Esophagus muscularis mucosa (tissue), 4 donors: ENCODE measurements at regions not wholly inside any gene's neighbourhood (a gene's known extent, or its start where the extent isn't known, plus 50 kb on each side); places are given as distances from the start of the nearest gene placed in this dataset.

Source experiments
- DNase-seq: peaks from one replicate; pipeline ENCODE4 v3.0.0-alpha.2; 2017; ENCODE audit errors: extremely low spot score
- H3K27ac ChIP-seq, 4 donors: fragments of 200-600 bp; sonication (generic); replicated peaks in 1 of 4; 1 replicate in 3 of 4; 2 replicates in 1 of 4; pipeline ENCODE4 v1.5.1; 2016 to 2019; ENCODE audit warnings: mild to moderate bottlenecking in 1 of 4
- H3K27me3 ChIP-seq, 4 donors: fragments of 200-600 bp; sonication (generic); one replicate each; pipeline versions ENCODE4 v1.5.1 to v1.6.0; 2016 to 2019
- H3K36me3 ChIP-seq, 4 donors: fragments of 200-600 bp; sonication (generic); one replicate each; pipeline ENCODE4 v1.5.1; 2016 to 2019
- H3K4me1 ChIP-seq, 4 donors: fragments of 200-600 bp; sonication (generic); one replicate each; pipeline ENCODE4 v1.5.1; 2016 to 2019
- H3K4me3 ChIP-seq, 4 donors: fragments of 200-600 bp; sonication (generic); 1 replicate in 2 of 4; 2 replicates in 2 of 4; pipeline ENCODE4 v1.5.1; 2016 to 2019; ENCODE audit warnings: mild to moderate bottlenecking in 4 of 4, moderate library complexity in 1 of 4
- H3K9me3 ChIP-seq, 4 donors: fragments of 200-600 bp; sonication (generic); 1 replicate in 3 of 4; 2 replicates in 1 of 4; pipeline ENCODE4 v1.5.1; 2016 to 2019
- CTCF ChIP-seq, 3 experiments: fragments of 200-600 bp in 2 of 3; fragments of 450-650 bp in 1 of 3; sonication (generic) in 2 of 3; IDR thresholded peaks; one replicate each; pipeline ENCODE4 v1.5.1; 2017 to 2019; ENCODE audit warnings: antibody characterized with exemption in 3 of 3, mild to moderate bottlenecking in 2 of 3, moderate library complexity in 1 of 3
- EP300 ChIP-seq: sonication (generic); formaldehyde crosslinking; IDR thresholded peaks from one replicate; pipeline ENCODE4 v1.6.1; 2017; ENCODE audit warnings: antibody characterized with exemption
- POLR2A ChIP-seq: fragments of 450-650 bp; IDR thresholded peaks from one replicate; pipeline ENCODE4 v1.6.1; 2017; ENCODE audit warnings: antibody characterized with exemption, moderate library complexity, mild to moderate bottlenecking, low read depth
- POLR2AphosphoS5 ChIP-seq, 2 donors: sonication (generic); formaldehyde crosslinking; IDR thresholded peaks; one replicate each; pipeline ENCODE4 v1.6.1; 2017; ENCODE audit warnings: antibody characterized with exemption in 2 of 2
- WGBS: methylation state at CpG from one replicate; pipeline ENCODE4 v1.1.5; 2018; 5-methylcytosine and 5-hydroxymethylcytosine counted together
- intact Hi-C: fragments of 100-400 bp; cut with DNase I; formaldehyde crosslinking; loops from one replicate; pipeline ENCODE4 v1.15.1; 2023

- Histone ChIP-seq H3K27me3 (no peaks in the 10 kb centered on the region), H3K36me3 (no peaks in the 10 kb centered on the region), H3K4me1 (no peaks in the 10 kb centered on the region), H3K27ac (no peak overlapping the region), H3K4me3 (no peak overlapping the region), H3K9me3 (peaks cover 0 to 16% (median 3%) of the 10 kb centered on the region in 4 donors)
- DNase-seq, result no peak
- intact Hi-C loops, result no loop called here
- TF ChIP-seq POLR2AphosphoS5 (IDR thresholded peaks at IDR 0.05) (no peak), CTCF (IDR thresholded peaks at IDR 0.05) (no peak)
- 90% methylated on average over 3 of the region's 3 CpGs for WGBS
These were observed 73.8 kb downstream of the SLC25A46 start for GRCh38 chr5:110812639-110813038.

GRCh38 chr5:110815916-110816605 lies 77.3 kb downstream of the SLC25A46 start:
- H3K4me3 ChIP-seq, result no peak overlapping the region
- no peak for DNase-seq
- H3K4me1 ChIP-seq, result peaks cover 0 to 3% (median 0%) of the 10 kb centered on the region in 4 donors
- H3K27me3 ChIP-seq, result no peaks in the 10 kb centered on the region
- TF ChIP-seq CTCF (IDR thresholded peaks at IDR 0.05) (no peak), EP300 (no peak), POLR2A (no peak)
- no peak overlapping the region for H3K27ac ChIP-seq
- intact Hi-C loops, result no loop called here
- WGBS, result 64% methylated on average over 1 of the region's 1 CpG
- peaks cover 0 to 16% (median 3%) of the 10 kb centered on the region in 4 donors for H3K9me3 ChIP-seq
- no peaks in the 10 kb centered on the region for H3K36me3 ChIP-seq

- peaks cover 0 to 3% (median 0%) of the 10 kb centered on the region in 4 donors for H3K4me1 ChIP-seq
- TF ChIP-seq POLR2A (no peak), POLR2AphosphoS5 (IDR thresholded peaks at IDR 0.05) (no peak), CTCF (IDR thresholded peaks at IDR 0.05) (no peak), EP300 (no peak)
- DNase-seq, result no peak
- peaks cover 0 to 5% (median 2%) of the 10 kb centered on the region in 4 donors for H3K9me3 ChIP-seq
- H3K27ac ChIP-seq, result no peak overlapping the region
- H3K4me3 ChIP-seq, result no peak overlapping the region
- WGBS, result 79% methylated on average over 7 of the region's 7 CpGs
- intact Hi-C loops, result no loop called here
- no peaks in the 10 kb centered on the region for H3K27me3 ChIP-seq
- no peaks in the 10 kb centered on the region for H3K36me3 ChIP-seq
These were observed 78.7 kb downstream of the SLC25A46 start for GRCh38 chr5:110817459-110817858.

GRCh38 chr5:110823571-110823970 lies 84.8 kb downstream of the SLC25A46 start:
- Histone ChIP-seq H3K27ac (no peak overlapping the region), H3K4me3 (no peak overlapping the region), H3K4me1 (no peaks in the 10 kb centered on the region), H3K9me3 (peaks cover 0 to 16% (median 12%) of the 10 kb centered on the region in 4 donors), H3K36me3 (no peaks in the 10 kb centered on the region), H3K27me3 (no peaks in the 10 kb centered on the region)
- intact Hi-C loops, result no loop called here
- TF ChIP-seq POLR2AphosphoS5 (IDR thresholded peaks at IDR 0.05) (no peak), EP300 (no peak), POLR2A (no peak), CTCF (IDR thresholded peaks at IDR 0.05) (no peak)
- DNase-seq, result no peak
- 83% methylated on average over 5 of the region's 5 CpGs for WGBS

- Histone ChIP-seq H3K9me3 (peaks cover 0 to 16% (median 12%) of the 10 kb centered on the region in 4 donors), H3K4me1 (no peaks in the 10 kb centered on the region), H3K36me3 (no peaks in the 10 kb centered on the region), H3K27ac (no peak overlapping the region), H3K27me3 (no peaks in the 10 kb centered on the region), H3K4me3 (no peak overlapping the region)
- DNase-seq, result no peak
- intact Hi-C loops, result no loop called here
- WGBS, result 66% methylated on average over 3 of the region's 3 CpGs
- TF ChIP-seq POLR2AphosphoS5 (IDR thresholded peaks at IDR 0.05) (no peak), CTCF (IDR thresholded peaks at IDR 0.05) (no peak), POLR2A (no peak), EP300 (no peak)
These were observed 86.2 kb downstream of the SLC25A46 start for GRCh38 chr5:110824936-110825441.
